K562 (cell line): ENCODE measurements at regions not wholly inside any gene's neighbourhood (a gene's known extent, or its start where the extent isn't known, plus 50 kb on each side); places are given as distances from the start of the nearest gene placed in this dataset.

ENCODE experiments used
- ATAC-seq: fragments of 200-7000 bp; cut with Tn5 transposase; 3 replicates; pipeline ENCODE4 v1.9.1; 2020; ENCODE audit warnings: moderate library complexity
- BruUV-seq: library from RNA; stranded (reverse); fragments of 400-500 nt; replicated peaks from 2 replicates; lab custom pipeline; 2021; lab: Mats Ljungman, UMichigan
- CTCF ChIA-PET: fragments of 300-600 bp; formaldehyde crosslinking; extraction: SDS; loops from one replicate; lab custom pipeline; 2021; ENCODE audit warnings: low intra/inter-chr PET ratio; lab: Yijun Ruan, JAX
- POLR2A ChIA-PET: fragments of 300-600, 350-650 bp; sonication (Branson Sonifier 250); formaldehyde crosslinking; extraction: SDS; loops from one replicate; lab custom pipeline; 2021; ENCODE audit warnings: antibody characterized with exemption, inconsistent platforms; lab: Yijun Ruan, JAX
- DNase-seq, 4 experiments: peaks; one replicate each; pipeline versions ENCODE4 v3.0.0 to v3.0.0-alpha.2; 2011 to 2018; ENCODE audit warnings: low spot score in 3 of 4, mixed read lengths in 3 of 4; ENCODE audit errors: extremely low read depth in 1 of 4
- FAIRE-seq: peaks from 2 replicates; lab custom pipeline; 2011; peaks lifted over from hg19 to GRCh38; lab: Jason Lieb, UNC
- H2AFZ ChIP-seq: 2 replicates; pipeline ENCODE4 v1.6.0; 2011; ENCODE audit warnings: low read depth, low read length, control low read depth, inconsistent platforms
- H3K27ac ChIP-seq: fragments of 200-600 bp; 3 replicates; pipeline ENCODE4 v1.8.0; 2011; ENCODE audit warnings: low read depth, mild to moderate bottlenecking, control low read depth, inconsistent platforms, low read length, moderate library complexity, mixed read lengths; ENCODE audit errors: extremely low read depth
- H3K27me3 ChIP-seq, 2 experiments: fragments of 300-600 bp in 1 of 2; 2 replicates in 1 of 2; 3 replicates in 1 of 2; pipeline versions ENCODE4 v1.6.0 to v1.8.0; 2011; ENCODE audit warnings: inconsistent platforms in 2 of 2, low read length in 2 of 2, mild to moderate bottlenecking in 1 of 2, mixed read lengths in 1 of 2, moderate library complexity in 1 of 2; ENCODE audit not compliant: control insufficient read depth in 2 of 2, insufficient read depth in 2 of 2
- H3K36me3 ChIP-seq: fragments of 300-600 bp; 3 replicates; pipeline ENCODE4 v1.8.0; 2011; ENCODE audit warnings: mild to moderate bottlenecking, low read length, inconsistent platforms; ENCODE audit not compliant: control insufficient read depth, insufficient read depth
- H3K4me1 ChIP-seq, 2 experiments: fragments of 200-600 bp in 1 of 2; replicated peaks in 1 of 2; 2 replicates in 1 of 2; 3 replicates in 1 of 2; pipeline versions ENCODE4 v1.5.1 to v1.8.0; 2011; ENCODE audit warnings: inconsistent platforms in 2 of 2, low read length in 2 of 2, mild to moderate bottlenecking in 1 of 2, mixed read lengths in 1 of 2, moderate library complexity in 1 of 2; ENCODE audit not compliant: control insufficient read depth in 2 of 2, insufficient read depth in 2 of 2
- H3K4me2 ChIP-seq: 2 replicates; pipeline ENCODE4 v1.6.1; 2011; ENCODE audit warnings: low read length, control low read depth, inconsistent platforms, mixed read lengths; ENCODE audit not compliant: insufficient read depth
- H3K4me3 ChIP-seq: fragments of 200-600 bp; sonication (generic), shearing (Covaris generic); 2 replicates; pipeline ENCODE4 v1.5.1; 2016; ENCODE audit warnings: control low read depth, inconsistent platforms
- H3K79me2 ChIP-seq: fragments of 200-600 bp; 3 replicates; pipeline ENCODE4 v1.8.0; 2011; ENCODE audit warnings: low read length, inconsistent platforms; ENCODE audit not compliant: control insufficient read depth, insufficient read depth
- H3K9ac ChIP-seq, 2 experiments: 2 replicates each; pipeline versions ENCODE4 v1.6.0 to v1.6.1; 2011; ENCODE audit warnings: low read depth in 2 of 2, low read length in 2 of 2, control low read depth in 1 of 2, inconsistent platforms in 1 of 2, mild to moderate bottlenecking in 1 of 2, mixed read lengths in 1 of 2; ENCODE audit not compliant: insufficient read depth in 1 of 2
- H3K9me1 ChIP-seq: one replicate; pipeline ENCODE4 v1.6.0; 2011; ENCODE audit warnings: inconsistent platforms, mild to moderate bottlenecking, low read length, moderate library complexity; ENCODE audit not compliant: control insufficient read depth, insufficient read depth
- H3K9me3 ChIP-seq: replicated peaks from 2 replicates; pipeline ENCODE4 v1.5.1; 2011; ENCODE audit warnings: low read depth, low read length, inconsistent platforms; ENCODE audit not compliant: control insufficient read depth, insufficient read depth
- H4K20me1 ChIP-seq: replicated peaks from 2 replicates; pipeline ENCODE4 v1.6.1; 2011; ENCODE audit warnings: low read length, inconsistent platforms, mixed read lengths; ENCODE audit not compliant: control insufficient read depth, insufficient read depth
- CHAMP1 ChIP-seq: fragments of 450-650 bp; IDR thresholded peaks from 2 replicates; pipeline ENCODE4 v1.6.1; 2016; ENCODE audit warnings: mild to moderate bottlenecking
- CHD4 ChIP-seq: fragments of 200-600 bp; sonication (generic); IDR thresholded peaks from 3 replicates; pipeline ENCODE4 v1.6.1; 2012; ENCODE audit warnings: low read depth, mild to moderate bottlenecking, mixed read lengths, low read length, inconsistent platforms; ENCODE audit not compliant: insufficient read depth, insufficient replicate concordance, poor library complexity, severe bottlenecking
- JUN ChIP-seq, 2 experiments: sonication (generic) in 1 of 2; formaldehyde crosslinking in 1 of 2; IDR thresholded peaks; 2 replicates each; pipeline versions ENCODE4 v1.6.1 to v1.8.0; 2012 to 2022; ENCODE audit warnings: borderline replicate concordance in 2 of 2, mild to moderate bottlenecking in 2 of 2, improper control_type of control experiment in 1 of 2, low read depth in 1 of 2, low read length in 1 of 2, missing genetic modification reagents in 1 of 2
- L3MBTL2 ChIP-seq: fragments of 450-650 bp; IDR thresholded peaks from 2 replicates; pipeline ENCODE4 v1.6.1; 2016; ENCODE audit warnings: mild to moderate bottlenecking, moderate library complexity
- SREBF1 ChIP-seq: fragments of 150-350 bp; IDR thresholded peaks from 2 replicates; pipeline ENCODE4 v1.6.1; 2014; ENCODE audit warnings: antibody characterized with exemption, low read depth, low read length, borderline replicate concordance
- SRSF1 ChIP-seq: fragments of 200-400 bp; formaldehyde crosslinking; IDR thresholded peaks from 2 replicates; pipeline ENCODE4 v1.6.1; 2017; ENCODE audit warnings: mild to moderate bottlenecking, low read depth, low read length, moderate library complexity
- TRIM28 ChIP-seq: fragments of 450-650 bp; IDR thresholded peaks from 2 replicates; pipeline ENCODE4 v1.6.1; 2017
- ZBTB33 ChIP-seq: sonication (generic); formaldehyde crosslinking; IDR thresholded peaks from 2 replicates; pipeline ENCODE4 v1.8.1; 2023; ENCODE audit warnings: mild to moderate bottlenecking, missing genetic modification reagents
- ZNF311 ChIP-seq: fragments of 250-450 bp; sonication (Bioruptor Pico); IDR thresholded peaks from 2 replicates; pipeline ENCODE4 v1.4.0; 2020; ENCODE audit warnings: mild to moderate bottlenecking, moderate library complexity
- ZNF431 ChIP-seq: sonication (generic); formaldehyde crosslinking; IDR thresholded peaks from 2 replicates; pipeline ENCODE4 v1.8.0; 2022; ENCODE audit warnings: mild to moderate bottlenecking, missing genetic modification reagents
- WGBS: fragments of 100-300 bp; shearing (Covaris generic); methylation state at CpG from one replicate; pipeline ENCODE4 v1.1.6; 2016; ENCODE audit warnings: low coverage, mixed read lengths; ENCODE audit not compliant: insufficient coverage; ENCODE audit errors: missing lambda C conversion rate; 5-methylcytosine and 5-hydroxymethylcytosine counted together
- in situ Hi-C: fragments of 300-500 bp; cut with MboI; formaldehyde crosslinking; loops from 4 replicates; pipeline ENCODE4 v1.15.0; 2018; ENCODE audit warnings: inconsistent platforms, mixed read lengths
- intact Hi-C: fragments of 100-400 bp; cut with micrococcal nuclease; formaldehyde crosslinking; loops from 2 replicates; pipeline ENCODE4 v1.14.2; 2022
- TF ChIP-seq, protein P1 (sequence below): fragments of 450-650 bp; IDR thresholded peaks from 2 replicates; pipeline ENCODE4 v1.6.1; 2018; ENCODE audit warnings: mild to moderate bottlenecking, low read depth; ENCODE audit not compliant: partially characterized antibody
- TF ChIP-seq, protein P2 (sequence below): fragments of 450-650 bp; IDR thresholded peaks from 2 replicates; pipeline ENCODE4 v1.6.1; 2017; ENCODE audit warnings: mild to moderate bottlenecking, moderate library complexity
- TF ChIP-seq, protein P3 (sequence below), 2 experiments: fragments of 450-650 bp; IDR thresholded peaks; 2 replicates each; pipeline ENCODE4 v1.6.1; 2016

DNA sequence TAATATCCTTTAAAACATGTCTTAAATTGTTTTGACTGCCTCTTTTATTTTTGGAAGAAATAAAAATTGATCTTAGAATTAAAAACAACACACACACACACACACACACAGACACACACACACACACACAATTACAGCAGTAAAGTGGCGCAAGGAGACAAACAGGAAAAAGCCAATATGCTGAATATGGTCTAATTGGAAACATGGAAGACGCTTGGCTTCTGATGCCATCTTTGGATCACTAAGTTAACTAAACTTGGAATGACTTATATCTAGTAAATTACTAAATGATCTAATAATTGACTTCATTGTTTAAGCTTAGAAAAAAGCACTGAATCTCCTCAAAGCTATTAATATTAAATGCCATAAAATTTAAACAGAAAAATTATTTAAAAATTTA, 1093.4 kb downstream of the ADGRL3 start:
- intact Hi-C loops: no loop called here
- H3K4me1 ChIP-seq: no peaks in the 10 kb centered on the region
- H3K9me1 ChIP-seq: no peaks in the 10 kb centered on the region
- 0% methylated on average over 2 of the region's 2 CpGs for WGBS
- no peaks in the 10 kb centered on the region for H3K79me2 ChIP-seq
- ChIA-PET CTCF (no interaction called here), POLR2A (no interaction called here)
- FAIRE-seq (no peak), DNase-seq (no peak), ATAC-seq (no peak)
- no peak overlapping the region for H2AFZ ChIP-seq
- no peak overlapping the region for H3K4me2 ChIP-seq
- H4K20me1 ChIP-seq: no peaks in the 10 kb centered on the region
- no TSS peak for BruUV-seq
- no peak overlapping the region for H3K27ac ChIP-seq
- H3K9me3 ChIP-seq: no peaks in the 10 kb centered on the region
- H3K4me3 ChIP-seq: no peak overlapping the region
- H3K36me3 ChIP-seq: no peaks in the 10 kb centered on the region
- no peak for TF ChIP-seq ZNF431 (CRISPR knock-in tag)
- TF ChIP-seq, protein P1, sequence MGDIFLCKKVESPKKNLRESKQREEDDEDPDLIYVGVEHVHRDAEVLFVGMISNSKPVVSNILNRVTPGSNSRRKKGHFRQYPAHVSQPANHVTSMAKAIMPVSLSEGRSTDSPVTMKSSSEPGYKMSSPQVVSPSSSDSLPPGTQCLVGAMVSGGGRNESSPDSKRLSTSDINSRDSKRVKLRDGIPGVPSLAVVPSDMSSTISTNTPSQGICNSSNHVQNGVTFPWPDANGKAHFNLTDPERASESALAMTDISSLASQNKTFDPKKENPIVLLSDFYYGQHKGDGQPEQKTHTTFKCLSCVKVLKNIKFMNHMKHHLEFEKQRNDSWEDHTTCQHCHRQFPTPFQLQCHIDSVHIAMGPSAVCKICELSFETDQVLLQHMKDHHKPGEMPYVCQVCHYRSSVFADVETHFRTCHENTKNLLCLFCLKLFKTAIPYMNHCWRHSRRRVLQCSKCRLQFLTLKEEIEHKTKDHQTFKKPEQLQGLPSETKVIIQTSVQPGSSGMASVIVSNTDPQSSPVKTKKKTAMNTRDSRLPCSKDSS: no peak
- TF ChIP-seq ZNF311 (CRISPR knock-in tag): no peak
- TF ChIP-seq SREBF1: no peak
- TF ChIP-seq TRIM28: no peak
- TF ChIP-seq CHAMP1: no peak
- TF ChIP-seq ZBTB33 (CRISPR knock-in tag): no peak
- no peak for TF ChIP-seq CHD4
- no peak for TF ChIP-seq JUN (IDR thresholded peaks at IDR 0.05; ENCODE audit: borderline replicate concordance, low read depth, low read length)
- TF ChIP-seq JUN (CRISPR knock-in tag; IDR thresholded peaks at IDR 0.05; ENCODE audit: borderline replicate concordance): no peak
- TF ChIP-seq L3MBTL2: no peak
- TF ChIP-seq, protein P2, sequence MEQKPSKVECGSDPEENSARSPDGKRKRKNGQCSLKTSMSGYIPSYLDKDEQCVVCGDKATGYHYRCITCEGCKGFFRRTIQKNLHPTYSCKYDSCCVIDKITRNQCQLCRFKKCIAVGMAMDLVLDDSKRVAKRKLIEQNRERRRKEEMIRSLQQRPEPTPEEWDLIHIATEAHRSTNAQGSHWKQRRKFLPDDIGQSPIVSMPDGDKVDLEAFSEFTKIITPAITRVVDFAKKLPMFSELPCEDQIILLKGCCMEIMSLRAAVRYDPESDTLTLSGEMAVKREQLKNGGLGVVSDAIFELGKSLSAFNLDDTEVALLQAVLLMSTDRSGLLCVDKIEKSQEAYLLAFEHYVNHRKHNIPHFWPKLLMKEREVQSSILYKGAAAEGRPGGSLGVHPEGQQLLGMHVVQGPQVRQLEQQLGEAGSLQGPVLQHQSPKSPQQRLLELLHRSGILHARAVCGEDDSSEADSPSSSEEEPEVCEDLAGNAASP: no peak
- TF ChIP-seq, protein P3, sequence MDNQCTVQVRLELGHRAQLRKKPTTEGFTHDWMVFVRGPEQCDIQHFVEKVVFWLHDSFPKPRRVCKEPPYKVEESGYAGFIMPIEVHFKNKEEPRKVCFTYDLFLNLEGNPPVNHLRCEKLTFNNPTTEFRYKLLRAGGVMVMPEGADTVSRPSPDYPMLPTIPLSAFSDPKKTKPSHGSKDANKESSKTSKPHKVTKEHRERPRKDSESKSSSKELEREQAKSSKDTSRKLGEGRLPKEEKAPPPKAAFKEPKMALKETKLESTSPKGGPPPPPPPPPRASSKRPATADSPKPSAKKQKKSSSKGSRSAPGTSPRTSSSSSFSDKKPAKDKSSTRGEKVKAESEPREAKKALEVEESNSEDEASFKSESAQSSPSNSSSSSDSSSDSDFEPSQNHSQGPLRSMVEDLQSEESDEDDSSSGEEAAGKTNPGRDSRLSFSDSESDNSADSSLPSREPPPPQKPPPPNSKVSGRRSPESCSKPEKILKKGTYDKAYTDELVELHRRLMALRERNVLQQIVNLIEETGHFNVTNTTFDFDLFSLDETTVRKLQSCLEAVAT (IDR thresholded peaks at IDR 0.05): no peak
- no peak for TF ChIP-seq SRSF1
- no peak overlapping the region for H3K9ac ChIP-seq
- in situ Hi-C loops: no loop called here
- H3K27me3 ChIP-seq: no peaks in the 10 kb centered on the region
